Activated CD4-positive, alpha-beta T cell treated with anti-CD3 and anti-CD28 coated beads, Interleukin-2, amount 50 U/mL, for 24 hours (primary cell): ENCODE measurements at regions not wholly inside any gene's neighbourhood (a gene's known extent, or its start where the extent isn't known, plus 50 kb on each side); places are given as distances from the start of the nearest gene placed in this dataset.

Experiments
- DNase-seq, 2 donors: peaks; one replicate each; pipeline ENCODE4 v3.0.0-alpha.2; 2020; ENCODE audit warnings: low read depth in 1 of 2, low spot score in 1 of 2

DNA sequence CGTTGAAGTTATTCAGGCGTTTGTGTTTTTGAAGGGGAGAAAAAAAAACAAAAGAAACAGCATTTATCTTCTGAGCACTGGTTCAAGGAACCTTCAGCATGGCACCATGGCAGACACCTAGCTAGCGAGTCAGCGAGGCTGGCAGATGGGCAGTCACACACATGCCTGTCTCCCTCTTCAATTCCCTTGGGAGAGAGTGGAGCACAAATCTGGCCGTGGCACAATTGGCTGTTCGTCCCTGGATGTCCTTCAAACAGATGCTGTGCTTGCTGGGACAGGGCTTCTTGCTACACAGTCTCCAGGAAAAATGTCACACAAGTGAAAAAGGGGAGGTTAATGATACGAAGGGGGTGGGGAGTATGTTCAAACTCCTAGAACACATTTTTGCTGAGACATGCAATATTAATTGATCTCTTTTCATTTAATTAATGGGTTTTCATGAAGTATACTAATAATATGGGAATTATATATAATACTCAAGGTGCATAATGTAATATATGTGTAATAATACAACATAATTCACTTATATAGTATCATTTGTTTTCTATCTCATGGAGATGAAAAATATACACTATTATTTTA, 1674.5 kb upstream of the SLC10A2 start:
- no peak for DNase-seq

GRCh38 chr13:104737713-104738112, 1671.5 kb upstream of the SLC10A2 start:
- DNase-seq: no peak

- DNase-seq: no peak
These were observed 1667.2 kb upstream of the SLC10A2 start for GRCh38 chr13:104733427-104733826.

DNA sequence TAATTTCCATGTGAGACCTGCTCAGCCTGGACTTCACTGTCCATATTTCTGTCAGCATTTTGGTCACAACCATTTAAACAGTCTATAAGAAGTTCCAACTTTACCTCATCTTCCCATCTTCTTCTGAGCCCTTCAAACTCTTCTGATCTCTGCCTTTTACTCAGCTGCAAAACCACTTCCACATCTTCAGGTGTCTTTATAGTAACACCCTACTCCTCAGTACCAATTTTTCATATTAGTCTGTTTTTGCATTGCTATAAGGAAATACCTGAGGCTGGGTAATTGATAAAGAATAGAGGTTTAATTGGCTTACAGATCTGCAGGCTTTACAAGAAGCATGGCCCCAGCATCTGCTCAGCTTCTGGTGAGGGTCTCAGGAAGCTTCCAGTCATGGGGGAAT, 1648.9 kb upstream of the SLC10A2 start:
- no peak for DNase-seq

- DNase-seq: no peak
These were observed 1639.0 kb upstream of the SLC10A2 start for GRCh38 chr13:104705031-104705750.

DNA sequence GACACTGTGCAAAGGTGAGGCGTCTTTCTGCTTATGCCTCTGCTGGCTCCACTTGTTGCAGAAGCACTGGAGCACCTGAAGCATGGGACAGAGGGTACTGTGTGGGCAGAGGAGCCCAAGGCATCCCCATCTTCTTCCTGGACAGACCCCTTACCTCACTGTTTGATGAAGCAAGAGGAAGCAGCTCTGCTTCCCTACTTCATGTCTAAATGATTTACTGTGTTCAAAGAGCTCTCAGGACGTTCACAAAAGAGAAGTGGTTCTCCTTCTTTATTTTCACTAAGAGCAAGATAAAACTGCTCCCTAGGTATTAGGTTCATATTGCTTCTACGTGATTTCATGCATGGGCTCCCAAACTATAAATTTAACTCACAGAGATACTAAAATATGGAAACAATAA, 1635.4 kb upstream of the SLC10A2 start:
- DNase-seq: no peak

DNA sequence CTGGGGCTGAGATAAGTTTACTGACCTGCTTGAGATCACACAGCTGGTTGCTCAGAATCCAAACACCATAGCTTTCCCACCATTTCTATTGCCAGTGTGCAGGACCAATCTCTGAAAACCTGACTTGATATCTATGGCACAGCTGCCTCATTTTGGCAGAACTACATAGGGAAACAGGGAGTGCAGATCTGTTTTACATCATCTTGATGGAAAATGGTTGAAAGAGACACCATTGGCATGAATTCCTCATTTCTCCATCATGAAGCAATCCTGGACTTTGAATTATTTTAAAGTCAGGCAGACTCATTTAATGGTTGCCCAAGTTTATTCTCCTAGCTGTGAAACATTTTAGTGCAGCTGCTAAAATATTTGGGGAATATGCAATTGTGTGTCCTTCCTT, 1628.2 kb upstream of the SLC10A2 start:
- DNase-seq: no peak

DNA sequence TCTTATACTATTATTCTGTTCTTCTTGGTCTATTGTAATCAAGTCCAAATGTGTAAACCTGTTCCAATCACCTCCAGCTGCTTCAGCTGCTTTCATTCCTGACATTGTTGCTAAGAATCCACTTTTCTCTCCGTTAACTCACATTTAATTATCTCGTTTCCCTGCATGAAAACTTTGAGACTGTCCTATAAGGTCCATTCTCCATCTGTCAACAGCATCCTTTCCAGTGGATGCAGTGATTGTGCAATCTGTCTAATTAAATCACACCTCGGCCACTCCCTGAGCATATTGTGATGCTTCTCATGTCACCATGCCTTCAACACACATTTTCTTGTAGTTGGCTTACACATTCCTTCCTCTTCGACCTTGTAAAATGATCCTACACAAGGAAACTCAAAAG, 1626.9 kb upstream of the SLC10A2 start:
- no peak for DNase-seq

GRCh38 chr13:104691767-104692467, 1625.7 kb upstream of the SLC10A2 start:
- DNase-seq: no peak

DNA sequence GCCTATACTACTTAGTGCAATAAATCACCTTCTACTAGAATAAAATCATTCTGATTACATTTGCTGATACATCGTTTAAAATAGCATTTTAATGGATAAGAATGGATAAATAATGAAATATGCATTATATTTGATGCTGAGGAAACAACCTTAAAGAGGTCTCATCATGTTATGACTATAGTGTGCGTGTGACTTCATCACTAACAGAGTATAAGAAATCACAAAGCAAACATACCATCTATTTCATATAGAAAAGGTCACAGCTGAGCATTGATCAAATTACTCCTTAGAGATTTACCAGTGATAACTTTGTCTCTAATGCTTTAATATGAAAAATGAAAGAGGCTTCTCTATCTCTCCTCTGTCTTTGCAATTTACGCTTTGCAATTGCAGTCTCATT, 1620.3 kb upstream of the SLC10A2 start:
- no peak for DNase-seq

DNA sequence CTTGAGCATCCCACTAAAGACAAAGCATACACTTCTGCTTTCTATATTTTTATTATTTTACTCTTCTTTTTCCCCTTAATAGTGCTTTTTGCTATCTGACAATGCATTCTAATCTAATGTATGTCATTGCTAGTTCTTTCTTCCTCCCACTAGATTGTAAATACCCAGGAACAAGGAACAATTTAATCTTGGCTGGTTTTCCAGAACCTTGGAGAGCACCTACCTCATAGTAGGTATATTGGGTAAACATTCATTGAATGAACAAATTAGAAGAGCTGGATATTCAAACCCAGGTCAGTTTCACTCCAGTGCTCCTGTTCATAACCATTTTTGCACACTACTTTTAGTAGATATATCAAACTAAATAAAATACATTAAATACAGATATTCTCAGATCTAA, 1617.6 kb upstream of the SLC10A2 start:
- DNase-seq: no peak

DNA sequence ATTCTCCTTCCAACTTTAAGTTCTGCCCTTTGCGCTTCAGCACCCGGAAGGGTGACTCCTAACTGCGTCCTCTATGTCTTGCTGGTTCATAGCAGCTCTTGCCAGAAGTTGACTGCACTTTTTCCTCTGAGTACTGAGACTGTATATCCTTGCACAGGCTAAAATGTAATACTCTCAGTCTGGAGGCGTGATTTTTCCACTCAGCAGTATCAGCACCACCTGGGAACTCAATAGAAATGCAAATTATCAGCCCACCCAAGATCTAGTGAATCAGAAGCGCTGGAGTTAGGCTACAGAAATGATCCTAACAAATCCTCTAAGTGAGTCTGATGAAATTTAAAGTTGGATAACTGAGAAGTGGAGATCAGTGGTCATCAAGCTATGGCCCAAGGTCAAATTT, 1611.9 kb upstream of the SLC10A2 start:
- no peak for DNase-seq

DNA sequence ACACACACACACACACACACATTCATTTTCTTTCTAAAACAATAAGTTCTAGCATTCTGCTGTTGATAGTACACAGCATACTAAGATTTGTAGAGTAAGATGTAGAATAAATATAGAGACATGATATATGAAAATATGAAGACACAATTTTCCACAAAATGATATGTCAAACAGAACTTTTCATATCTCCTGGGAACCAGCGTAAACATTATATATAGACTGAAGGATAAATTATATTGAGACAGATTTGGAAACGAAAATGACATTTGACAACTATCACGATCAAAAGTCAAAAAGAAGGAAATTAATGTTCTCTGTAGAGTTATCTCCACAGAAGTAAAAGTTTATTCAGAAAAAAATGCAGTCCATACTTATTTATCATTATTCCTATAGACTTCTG, 1605.7 kb upstream of the SLC10A2 start:
- no peak for DNase-seq

DNA sequence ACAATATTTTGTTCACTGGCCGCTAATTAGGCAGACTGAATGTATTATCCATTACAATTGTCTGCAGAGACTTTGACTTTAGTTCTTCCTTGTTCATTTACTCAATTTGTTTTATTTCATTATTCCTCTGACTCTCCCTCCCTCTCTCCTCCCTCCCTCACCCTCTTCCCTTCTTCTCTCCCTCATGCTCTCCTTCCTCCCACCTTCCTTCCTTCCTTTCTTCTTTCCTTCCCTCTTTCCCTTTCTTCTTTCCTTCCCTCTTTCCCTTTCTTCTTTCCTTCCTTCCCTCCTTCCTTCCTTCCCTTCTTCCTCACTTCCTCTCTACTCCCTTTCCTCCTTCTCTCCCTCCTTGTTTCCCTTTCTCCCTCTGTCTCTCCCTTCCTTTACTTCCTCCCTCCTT, 1591.0 kb upstream of the SLC10A2 start:
- DNase-seq: no peak

GRCh38 chr13:104650431-104650830, 1584.2 kb upstream of the SLC10A2 start:
- no peak for DNase-seq

- DNase-seq: no peak
These were observed 1582.1 kb upstream of the SLC10A2 start for GRCh38 chr13:104648291-104648690.

DNA sequence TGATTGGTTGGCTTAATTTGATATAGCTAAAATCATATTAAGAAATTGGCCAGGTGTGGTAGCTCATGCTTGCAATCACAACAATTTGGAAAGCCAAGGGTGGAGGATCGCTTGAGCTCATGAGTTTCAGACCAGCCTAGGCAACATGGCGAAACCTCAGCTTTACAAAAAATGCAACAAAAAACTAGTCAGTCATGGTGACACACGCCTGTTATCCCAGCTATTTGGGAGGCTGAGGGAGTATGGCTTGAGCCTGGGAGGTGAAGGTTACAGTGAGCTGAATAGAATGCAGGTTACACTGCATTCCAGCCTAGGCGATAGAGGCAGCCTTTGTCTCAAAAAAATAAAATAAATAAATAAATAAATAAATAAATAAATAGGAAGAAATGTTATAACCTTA, 1579.6 kb upstream of the SLC10A2 start:
- no peak for DNase-seq

- no peak for DNase-seq
These were observed 1575.1 kb upstream of the SLC10A2 start for GRCh38 chr13:104641309-104641708.

- no peak for DNase-seq
These were observed 1569.7 kb upstream of the SLC10A2 start for GRCh38 chr13:104635879-104636278.

GRCh38 chr13:104634016-104634415, 1567.8 kb upstream of the SLC10A2 start:
- DNase-seq: no peak

- no peak for DNase-seq
These were observed 1566.5 kb upstream of the SLC10A2 start for GRCh38 chr13:104632736-104633135.

DNA sequence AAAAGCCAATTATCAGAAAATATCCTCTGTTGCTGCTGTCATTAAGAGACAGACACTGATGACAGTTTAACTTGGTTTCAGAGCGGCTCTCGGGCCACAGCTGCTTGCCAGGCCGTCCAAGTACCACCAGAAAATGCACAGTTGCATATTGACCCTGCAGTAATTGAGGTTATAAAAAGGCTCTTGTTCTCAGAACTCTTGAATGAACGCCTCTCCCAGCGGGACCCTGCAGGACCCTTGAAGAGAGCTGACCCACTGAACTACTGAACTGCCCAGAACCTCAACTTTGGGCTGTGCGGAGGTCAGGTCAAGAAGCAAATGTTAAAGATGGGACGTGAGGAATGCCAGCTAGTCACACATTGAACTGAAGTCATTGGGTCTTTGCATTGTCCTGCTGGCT, 1559.0 kb upstream of the SLC10A2 start:
- no peak for DNase-seq

- DNase-seq: no peak
These were observed 1550.8 kb upstream of the SLC10A2 start for GRCh38 chr13:104616990-104617389.
